HL-60 (cell line): ENCODE measurements at regions not wholly inside any gene's neighbourhood (a gene's known extent, or its start where the extent isn't known, plus 50 kb on each side); places are given as distances from the start of the nearest gene placed in this dataset.

ENCODE experiments used
- DNase-seq, 2 experiments: peaks; one replicate each; pipeline ENCODE4 v3.0.0-alpha.2; 2010 to 2020; ENCODE audit warnings: low read depth in 1 of 2, low spot score in 1 of 2
- H3K27ac ChIP-seq: fragments of 250-450 bp; sonication (Bioruptor Pico); replicated peaks from 2 replicates; pipeline ENCODE4 v1.5.1; 2020; ENCODE audit warnings: mild to moderate bottlenecking, moderate library complexity
- H3K27me3 ChIP-seq: fragments of 250-450 bp; sonication (Bioruptor Pico); 2 replicates; pipeline ENCODE4 v1.5.1; 2021; ENCODE audit warnings: mild to moderate bottlenecking, moderate library complexity; ENCODE audit not compliant: insufficient read depth, poor library complexity, severe bottlenecking
- H3K4me3 ChIP-seq: replicated peaks from 2 replicates; pipeline ENCODE4 v1.5.1; 2011; ENCODE audit warnings: mild to moderate bottlenecking, control low read depth, low read length; ENCODE audit not compliant: insufficient read depth
- CTCF ChIP-seq: IDR thresholded peaks from one replicate; pipeline ENCODE4 v1.5.1; 2011; ENCODE audit warnings: low read length, control low read depth, inconsistent platforms; ENCODE audit not compliant: insufficient read depth
- GABPA ChIP-seq: IDR thresholded peaks from 2 replicates; pipeline ENCODE4 v1.6.1; 2012; ENCODE audit warnings: low read depth
- POLR2AphosphoS5 ChIP-seq: IDR thresholded peaks from 2 replicates; pipeline ENCODE4 v1.6.1; 2012; ENCODE audit warnings: low read depth
- REST ChIP-seq: IDR thresholded peaks from 2 replicates; pipeline ENCODE4 v1.6.1; 2012; ENCODE audit warnings: low read depth; ENCODE audit not compliant: insufficient replicate concordance
- SPI1 ChIP-seq: IDR thresholded peaks from 2 replicates; pipeline ENCODE4 v1.6.1; 2012; ENCODE audit warnings: low read depth, mild to moderate bottlenecking, borderline replicate concordance

- Histone ChIP-seq H3K27ac (no peak overlapping the region), H3K27me3 (no peaks in the 10 kb centered on the region), H3K4me3 (no peak overlapping the region)
- no peak for DNase-seq
- TF ChIP-seq GABPA (no peak), POLR2AphosphoS5 (no peak), REST (no peak)
These were observed 273.7 kb upstream of the AMIGO2 start for GRCh38 chr12:47353508-47353907.

GRCh38 chr12:47352067-47352466, 272.3 kb upstream of the AMIGO2 start:
- no peaks in the 10 kb centered on the region for H3K27me3 ChIP-seq
- H3K4me3 ChIP-seq = no peak overlapping the region
- TF ChIP-seq CTCF (no peak), GABPA (no peak), REST (no peak), SPI1 (no peak), POLR2AphosphoS5 (no peak)
- no peak for DNase-seq
- no peak overlapping the region for H3K27ac ChIP-seq

- DNase-seq = no peak
- H3K27me3 ChIP-seq = no peaks in the 10 kb centered on the region
- H3K4me3 ChIP-seq = no peak overlapping the region
- no peak overlapping the region for H3K27ac ChIP-seq
- no peak for TF ChIP-seq SPI1
These were observed 271.8 kb upstream of the AMIGO2 start for GRCh38 chr12:47351526-47351925.

- no peak overlapping the region for H3K27ac ChIP-seq
- no peak for DNase-seq
- TF ChIP-seq CTCF (no peak), GABPA (no peak), POLR2AphosphoS5 (no peak), SPI1 (no peak), REST (no peak)
- H3K27me3 ChIP-seq = no peaks in the 10 kb centered on the region
- H3K4me3 ChIP-seq = no peak overlapping the region
These were observed 270.3 kb upstream of the AMIGO2 start for GRCh38 chr12:47350062-47350408.
